ENCODE measurements at regions not wholly inside any gene's neighbourhood (a gene's known extent, or its start where the extent isn't known, plus 50 kb on each side); places are given as distances from the start of the nearest gene placed in this dataset.

DNA sequence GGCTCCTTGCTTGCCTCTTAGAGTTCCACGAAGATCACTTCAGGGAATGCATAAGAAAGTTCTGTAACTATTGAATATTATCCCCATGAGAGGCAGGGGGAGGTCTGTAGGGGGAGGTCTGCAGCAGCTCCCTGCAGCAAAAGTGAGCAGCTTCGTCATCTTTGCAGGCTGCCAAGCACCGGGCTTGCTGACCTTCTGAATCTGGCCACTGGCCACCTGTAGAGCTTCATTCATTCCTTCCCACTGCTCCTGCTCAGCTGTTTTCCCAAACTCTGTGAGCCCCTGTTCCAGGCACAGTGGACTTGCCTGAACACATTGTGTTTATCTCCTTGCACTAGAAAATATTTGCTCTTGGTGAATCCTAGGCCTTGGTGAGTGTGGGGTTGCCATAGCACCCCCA is 443.3 kb downstream of the HAPSTR1 start:
- TF ChIP-seq, protein P1, sequence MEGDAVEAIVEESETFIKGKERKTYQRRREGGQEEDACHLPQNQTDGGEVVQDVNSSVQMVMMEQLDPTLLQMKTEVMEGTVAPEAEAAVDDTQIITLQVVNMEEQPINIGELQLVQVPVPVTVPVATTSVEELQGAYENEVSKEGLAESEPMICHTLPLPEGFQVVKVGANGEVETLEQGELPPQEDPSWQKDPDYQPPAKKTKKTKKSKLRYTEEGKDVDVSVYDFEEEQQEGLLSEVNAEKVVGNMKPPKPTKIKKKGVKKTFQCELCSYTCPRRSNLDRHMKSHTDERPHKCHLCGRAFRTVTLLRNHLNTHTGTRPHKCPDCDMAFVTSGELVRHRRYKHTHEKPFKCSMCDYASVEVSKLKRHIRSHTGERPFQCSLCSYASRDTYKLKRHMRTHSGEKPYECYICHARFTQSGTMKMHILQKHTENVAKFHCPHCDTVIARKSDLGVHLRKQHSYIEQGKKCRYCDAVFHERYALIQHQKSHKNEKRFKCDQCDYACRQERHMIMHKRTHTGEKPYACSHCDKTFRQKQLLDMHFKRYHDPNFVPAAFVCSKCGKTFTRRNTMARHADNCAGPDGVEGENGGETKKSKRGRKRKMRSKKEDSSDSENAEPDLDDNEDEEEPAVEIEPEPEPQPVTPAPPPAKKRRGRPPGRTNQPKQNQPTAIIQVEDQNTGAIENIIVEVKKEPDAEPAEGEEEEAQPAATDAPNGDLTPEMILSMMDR (conservative IDR thresholded peaks at IDR 0.05; ENCODE audit: low read depth in 2 of 2): no peak
- TF ChIP-seq, protein P2, sequence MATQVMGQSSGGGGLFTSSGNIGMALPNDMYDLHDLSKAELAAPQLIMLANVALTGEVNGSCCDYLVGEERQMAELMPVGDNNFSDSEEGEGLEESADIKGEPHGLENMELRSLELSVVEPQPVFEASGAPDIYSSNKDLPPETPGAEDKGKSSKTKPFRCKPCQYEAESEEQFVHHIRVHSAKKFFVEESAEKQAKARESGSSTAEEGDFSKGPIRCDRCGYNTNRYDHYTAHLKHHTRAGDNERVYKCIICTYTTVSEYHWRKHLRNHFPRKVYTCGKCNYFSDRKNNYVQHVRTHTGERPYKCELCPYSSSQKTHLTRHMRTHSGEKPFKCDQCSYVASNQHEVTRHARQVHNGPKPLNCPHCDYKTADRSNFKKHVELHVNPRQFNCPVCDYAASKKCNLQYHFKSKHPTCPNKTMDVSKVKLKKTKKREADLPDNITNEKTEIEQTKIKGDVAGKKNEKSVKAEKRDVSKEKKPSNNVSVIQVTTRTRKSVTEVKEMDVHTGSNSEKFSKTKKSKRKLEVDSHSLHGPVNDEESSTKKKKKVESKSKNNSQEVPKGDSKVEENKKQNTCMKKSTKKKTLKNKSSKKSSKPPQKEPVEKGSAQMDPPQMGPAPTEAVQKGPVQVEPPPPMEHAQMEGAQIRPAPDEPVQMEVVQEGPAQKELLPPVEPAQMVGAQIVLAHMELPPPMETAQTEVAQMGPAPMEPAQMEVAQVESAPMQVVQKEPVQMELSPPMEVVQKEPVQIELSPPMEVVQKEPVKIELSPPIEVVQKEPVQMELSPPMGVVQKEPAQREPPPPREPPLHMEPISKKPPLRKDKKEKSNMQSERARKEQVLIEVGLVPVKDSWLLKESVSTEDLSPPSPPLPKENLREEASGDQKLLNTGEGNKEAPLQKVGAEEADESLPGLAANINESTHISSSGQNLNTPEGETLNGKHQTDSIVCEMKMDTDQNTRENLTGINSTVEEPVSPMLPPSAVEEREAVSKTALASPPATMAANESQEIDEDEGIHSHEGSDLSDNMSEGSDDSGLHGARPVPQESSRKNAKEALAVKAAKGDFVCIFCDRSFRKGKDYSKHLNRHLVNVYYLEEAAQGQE (IDR thresholded peaks at IDR 0.05; ENCODE audit: unreplicated experiment): no peak
- TF ChIP-seq, protein P3, sequence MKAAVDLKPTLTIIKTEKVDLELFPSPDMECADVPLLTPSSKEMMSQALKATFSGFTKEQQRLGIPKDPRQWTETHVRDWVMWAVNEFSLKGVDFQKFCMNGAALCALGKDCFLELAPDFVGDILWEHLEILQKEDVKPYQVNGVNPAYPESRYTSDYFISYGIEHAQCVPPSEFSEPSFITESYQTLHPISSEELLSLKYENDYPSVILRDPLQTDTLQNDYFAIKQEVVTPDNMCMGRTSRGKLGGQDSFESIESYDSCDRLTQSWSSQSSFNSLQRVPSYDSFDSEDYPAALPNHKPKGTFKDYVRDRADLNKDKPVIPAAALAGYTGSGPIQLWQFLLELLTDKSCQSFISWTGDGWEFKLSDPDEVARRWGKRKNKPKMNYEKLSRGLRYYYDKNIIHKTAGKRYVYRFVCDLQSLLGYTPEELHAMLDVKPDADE (IDR thresholded peaks at IDR 0.05): no peak
- TF ChIP-seq CREB1 (CRISPR knock-in tag; IDR thresholded peaks at IDR 0.05; ENCODE audit: low read depth) (no peak), POLR2AphosphoS5 (IDR thresholded peaks at IDR 0.05; ENCODE audit: low read depth) (no peak), EZH2phosphoT487 (IDR thresholded peaks at IDR 0.05; ENCODE audit: unreplicated experiment) (no peak)
